HepG2 (cell line): ENCODE measurements at regions not wholly inside any gene's neighbourhood (a gene's known extent, or its start where the extent isn't known, plus 50 kb on each side); places are given as distances from the start of the nearest gene placed in this dataset.

Source experiments
- ATAC-seq: fragments of 200-7000 bp; cut with Tn5 transposase; 3 replicates; pipeline ENCODE4 v1.9.1; 2020; ENCODE audit warnings: mild to moderate bottlenecking, moderate library complexity
- BruUV-seq: library from RNA; stranded (reverse); fragments of 400-500 nt; replicated peaks from 2 replicates; lab custom pipeline; 2021; lab: Mats Ljungman, UMichigan
- CTCF ChIA-PET: fragments of 300-600 bp; formaldehyde crosslinking; extraction: SDS; loops from one replicate; lab custom pipeline; 2021; ENCODE audit warnings: low total read pairs, inconsistent platforms, low intra/inter-chr PET ratio; lab: Yijun Ruan, JAX
- POLR2A ChIA-PET: fragments of 350-600 bp; sonication (Branson Sonifier 250); formaldehyde crosslinking; loops from one replicate; lab custom pipeline; 2020; ENCODE audit warnings: antibody characterized with exemption, inconsistent platforms; lab: Yijun Ruan, JAX
- DNase-seq: peaks from one replicate; pipeline ENCODE4 v3.0.0-alpha.2; 2015; ENCODE audit warnings: low spot score
- FAIRE-seq: peaks from 3 replicates; lab custom pipeline; 2011; peaks lifted over from hg19 to GRCh38; lab: Jason Lieb, UNC
- H2AFZ ChIP-seq: one replicate; pipeline ENCODE4 v1.6.1; 2011; ENCODE audit warnings: low read length, inconsistent platforms
- H3K27ac ChIP-seq: fragments of 300-600 bp; 3 replicates; pipeline ENCODE4 v1.8.0; 2011; ENCODE audit warnings: mixed run types, mild to moderate bottlenecking, mixed read lengths, low read length, inconsistent platforms; ENCODE audit not compliant: insufficient read depth; ENCODE audit errors: extremely low read length
- H3K27me3 ChIP-seq, 2 experiments: fragments of 200-600 bp in 1 of 2; 2 replicates in 1 of 2; 3 replicates in 1 of 2; pipeline versions ENCODE4 v1.6.0 to v1.8.0; 2011; ENCODE audit warnings: low read length in 2 of 2, mild to moderate bottlenecking in 2 of 2, moderate library complexity in 2 of 2, inconsistent platforms in 1 of 2; ENCODE audit not compliant: insufficient read depth in 2 of 2, control insufficient read depth in 1 of 2
- H3K36me3 ChIP-seq, 2 experiments: fragments of 200-600 bp in 1 of 2; replicated peaks in 1 of 2; 2 replicates in 1 of 2; 3 replicates in 1 of 2; pipeline versions ENCODE4 v1.5.1 to v1.8.0; 2011; ENCODE audit warnings: low read length in 2 of 2, inconsistent platforms in 1 of 2; ENCODE audit not compliant: insufficient read depth in 2 of 2, control insufficient read depth in 1 of 2
- H3K4me1 ChIP-seq: 2 replicates; pipeline ENCODE4 v1.5.1; 2012; ENCODE audit warnings: low read length, inconsistent platforms; ENCODE audit not compliant: insufficient read depth
- H3K4me2 ChIP-seq: 2 replicates; pipeline ENCODE4 v1.6.0; 2011; ENCODE audit warnings: low read depth, low read length, inconsistent platforms
- H3K4me3 ChIP-seq, 3 experiments: fragments of 200-600 bp in 1 of 3; sonication (generic), shearing (Covaris generic) in 1 of 3; replicated peaks in 1 of 3; 2 replicates each; pipeline ENCODE4 v1.5.1; 2011 to 2016; ENCODE audit warnings: low read length in 3 of 3, inconsistent platforms in 2 of 3, low read depth in 2 of 3, mild to moderate bottlenecking in 2 of 3, control low read depth in 1 of 3, mixed read lengths in 1 of 3; ENCODE audit not compliant: insufficient read depth in 1 of 3
- H3K79me2 ChIP-seq: one replicate; pipeline ENCODE4 v1.6.1; 2011; ENCODE audit warnings: low read length, inconsistent platforms; ENCODE audit not compliant: insufficient read depth
- H3K9ac ChIP-seq: 2 replicates; pipeline ENCODE4 v1.6.0; 2011; ENCODE audit warnings: mild to moderate bottlenecking, low read depth, low read length, inconsistent platforms; ENCODE audit not compliant: insufficient read depth
- H3K9me3 ChIP-seq: 2 replicates; pipeline ENCODE4 v1.5.1; 2012; ENCODE audit warnings: mild to moderate bottlenecking, low read length
- H4K20me1 ChIP-seq: 2 replicates; pipeline ENCODE4 v1.6.0; 2011; ENCODE audit warnings: inconsistent platforms, mild to moderate bottlenecking, low read length, moderate library complexity; ENCODE audit not compliant: insufficient read depth
- E2F5 ChIP-seq: sonication (generic); formaldehyde crosslinking; conservative IDR thresholded peaks from 2 replicates; pipeline ENCODE4 v1.4.0; 2020; ENCODE audit warnings: missing genetic modification reagents
- RFX3 ChIP-seq: IDR thresholded peaks from 2 replicates; pipeline ENCODE4 v1.6.1; 2016; ENCODE audit warnings: missing biosample characterization, missing genetic modification reagents
- ZC3H4 ChIP-seq: sonication (generic); formaldehyde crosslinking; IDR thresholded peaks from 2 replicates; pipeline ENCODE4 v1.4.0; 2020; ENCODE audit warnings: missing genetic modification reagents, borderline replicate concordance
- ZNF547 ChIP-seq: sonication (generic); formaldehyde crosslinking; IDR thresholded peaks from 2 replicates; pipeline ENCODE4 v1.5.1; 2020; ENCODE audit warnings: mild to moderate bottlenecking, missing genetic modification reagents
- WGBS: methylation state at CpG from one replicate; pipeline ENCODE4 v1.1.6; 2017; ENCODE audit warnings: low lambda C conversion rate; 5-methylcytosine and 5-hydroxymethylcytosine counted together
- in situ Hi-C: cut with HindIII; loops from 2 replicates; pipeline ENCODE4 v1.10.0; 2017; ENCODE audit warnings: low pct_unique_long_range_greater_than_20kb; ENCODE audit not compliant: extremely low pct_ligation_motif_present
- intact Hi-C: fragments of 100-400 bp; cut with micrococcal nuclease; formaldehyde crosslinking; loops from one replicate; pipeline ENCODE4 v1.10.0; 2022; ENCODE audit not compliant: unreplicated experiment
- TF ChIP-seq, protein P1 (sequence below): sonication (generic); formaldehyde crosslinking; IDR thresholded peaks from 2 replicates; pipeline ENCODE4 v1.5.1; 2020; ENCODE audit warnings: mild to moderate bottlenecking, missing genetic modification reagents, borderline replicate concordance
- TF ChIP-seq, protein P2 (sequence below): sonication (generic); formaldehyde crosslinking; IDR thresholded peaks from 2 replicates; pipeline ENCODE4 v1.8.0; 2022; ENCODE audit warnings: mild to moderate bottlenecking, missing genetic modification reagents; ENCODE audit not compliant: insufficient replicate concordance

GRCh38 chr2:167353605-167354280 is 465.5 kb downstream of the XIRP2 start (continued):
- TF ChIP-seq, protein P1, sequence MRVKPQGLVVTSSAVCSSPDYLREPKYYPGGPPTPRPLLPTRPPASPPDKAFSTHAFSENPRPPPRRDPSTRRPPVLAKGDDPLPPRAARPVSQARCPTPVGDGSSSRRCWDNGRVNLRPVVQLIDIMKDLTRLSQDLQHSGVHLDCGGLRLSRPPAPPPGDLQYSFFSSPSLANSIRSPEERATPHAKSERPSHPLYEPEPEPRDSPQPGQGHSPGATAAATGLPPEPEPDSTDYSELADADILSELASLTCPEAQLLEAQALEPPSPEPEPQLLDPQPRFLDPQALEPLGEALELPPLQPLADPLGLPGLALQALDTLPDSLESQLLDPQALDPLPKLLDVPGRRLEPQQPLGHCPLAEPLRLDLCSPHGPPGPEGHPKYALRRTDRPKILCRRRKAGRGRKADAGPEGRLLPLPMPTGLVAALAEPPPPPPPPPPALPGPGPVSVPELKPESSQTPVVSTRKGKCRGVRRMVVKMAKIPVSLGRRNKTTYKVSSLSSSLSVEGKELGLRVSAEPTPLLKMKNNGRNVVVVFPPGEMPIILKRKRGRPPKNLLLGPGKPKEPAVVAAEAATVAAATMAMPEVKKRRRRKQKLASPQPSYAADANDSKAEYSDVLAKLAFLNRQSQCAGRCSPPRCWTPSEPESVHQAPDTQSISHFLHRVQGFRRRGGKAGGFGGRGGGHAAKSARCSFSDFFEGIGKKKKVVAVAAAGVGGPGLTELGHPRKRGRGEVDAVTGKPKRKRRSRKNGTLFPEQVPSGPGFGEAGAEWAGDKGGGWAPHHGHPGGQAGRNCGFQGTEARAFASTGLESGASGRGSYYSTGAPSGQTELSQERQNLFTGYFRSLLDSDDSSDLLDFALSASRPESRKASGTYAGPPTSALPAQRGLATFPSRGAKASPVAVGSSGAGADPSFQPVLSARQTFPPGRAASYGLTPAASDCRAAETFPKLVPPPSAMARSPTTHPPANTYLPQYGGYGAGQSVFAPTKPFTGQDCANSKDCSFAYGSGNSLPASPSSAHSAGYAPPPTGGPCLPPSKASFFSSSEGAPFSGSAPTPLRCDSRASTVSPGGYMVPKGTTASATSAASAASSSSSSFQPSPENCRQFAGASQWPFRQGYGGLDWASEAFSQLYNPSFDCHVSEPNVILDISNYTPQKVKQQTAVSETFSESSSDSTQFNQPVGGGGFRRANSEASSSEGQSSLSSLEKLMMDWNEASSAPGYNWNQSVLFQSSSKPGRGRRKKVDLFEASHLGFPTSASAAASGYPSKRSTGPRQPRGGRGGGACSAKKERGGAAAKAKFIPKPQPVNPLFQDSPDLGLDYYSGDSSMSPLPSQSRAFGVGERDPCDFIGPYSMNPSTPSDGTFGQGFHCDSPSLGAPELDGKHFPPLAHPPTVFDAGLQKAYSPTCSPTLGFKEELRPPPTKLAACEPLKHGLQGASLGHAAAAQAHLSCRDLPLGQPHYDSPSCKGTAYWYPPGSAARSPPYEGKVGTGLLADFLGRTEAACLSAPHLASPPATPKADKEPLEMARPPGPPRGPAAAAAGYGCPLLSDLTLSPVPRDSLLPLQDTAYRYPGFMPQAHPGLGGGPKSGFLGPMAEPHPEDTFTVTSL (CRISPR knock-in tag), result no peak
- TF ChIP-seq, protein P2, sequence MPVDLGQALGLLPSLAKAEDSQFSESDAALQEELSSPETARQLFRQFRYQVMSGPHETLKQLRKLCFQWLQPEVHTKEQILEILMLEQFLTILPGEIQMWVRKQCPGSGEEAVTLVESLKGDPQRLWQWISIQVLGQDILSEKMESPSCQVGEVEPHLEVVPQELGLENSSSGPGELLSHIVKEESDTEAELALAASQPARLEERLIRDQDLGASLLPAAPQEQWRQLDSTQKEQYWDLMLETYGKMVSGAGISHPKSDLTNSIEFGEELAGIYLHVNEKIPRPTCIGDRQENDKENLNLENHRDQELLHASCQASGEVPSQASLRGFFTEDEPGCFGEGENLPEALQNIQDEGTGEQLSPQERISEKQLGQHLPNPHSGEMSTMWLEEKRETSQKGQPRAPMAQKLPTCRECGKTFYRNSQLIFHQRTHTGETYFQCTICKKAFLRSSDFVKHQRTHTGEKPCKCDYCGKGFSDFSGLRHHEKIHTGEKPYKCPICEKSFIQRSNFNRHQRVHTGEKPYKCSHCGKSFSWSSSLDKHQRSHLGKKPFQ (CRISPR knock-in tag), result no peak
- TF ChIP-seq ZC3H4 (CRISPR knock-in tag) (no peak), ZNF547 (CRISPR knock-in tag) (no peak)
- TF ChIP-seq, all 625 proteins: peak for 0

- Histone ChIP-seq H2AFZ (no peak overlapping the region), H3K4me3 (no peak overlapping the region), H3K9me3 (no peaks in the 10 kb centered on the region), H3K79me2 (no peaks in the 10 kb centered on the region), H3K9ac (no peak overlapping the region), H3K27ac (no peak overlapping the region), H3K36me3 (no peaks in the 10 kb centered on the region), H3K4me1 (no peaks in the 10 kb centered on the region), H3K4me2 (no peak overlapping the region), H3K27me3 (no peaks in the 10 kb centered on the region), H4K20me1 (no peaks in the 10 kb centered on the region)
- POLR2A ChIA-PET, result no interaction called here
- CTCF ChIA-PET, result no interaction called here
- BruUV-seq, result no TSS peak
- 17% methylated on average over 2 of the region's 2 CpGs for WGBS
- ATAC-seq (no peak), FAIRE-seq (no peak), DNase-seq (no peak)
- in situ Hi-C loops, result no loop called here
- intact Hi-C loops, result no loop called here
- TF ChIP-seq E2F5 (CRISPR knock-in tag) (no peak), RFX3 (CRISPR knock-in tag) (no peak)
Observed at GRCh38 chr2:167345559-167345958, 457.3 kb downstream of the XIRP2 start.
